CD14-positive monocyte (primary cell): ENCODE measurements at regions not wholly inside any gene's neighbourhood (a gene's known extent, or its start where the extent isn't known, plus 50 kb on each side); places are given as distances from the start of the nearest gene placed in this dataset.

Experiments
- DNase-seq, 3 donors: peaks; one replicate each; pipeline ENCODE4 v3.0.0-alpha.2; 2011 to 2022
- H2AFZ ChIP-seq: 2 replicates; pipeline ENCODE4 v1.6.0; 2012; ENCODE audit warnings: mild to moderate bottlenecking, low read depth, low read length, inconsistent platforms; ENCODE audit not compliant: insufficient read depth, poor library complexity, severe bottlenecking
- H3K27ac ChIP-seq, 2 donors: 1 replicate in 1 of 2; 2 replicates in 1 of 2; pipeline ENCODE4 v1.5.1; 2012 to 2013; ENCODE audit warnings: low read length in 2 of 2, control low read depth in 1 of 2, inconsistent platforms in 1 of 2, low read depth in 1 of 2, mild to moderate bottlenecking in 1 of 2
- H3K27me3 ChIP-seq, 2 donors: one replicate each; pipeline versions ENCODE4 v1.6.0 to v1.6.1; 2011 to 2013; ENCODE audit warnings: low read length in 2 of 2; ENCODE audit not compliant: control insufficient read depth in 2 of 2, insufficient read depth in 2 of 2
- H3K36me3 ChIP-seq, 2 donors: replicated peaks in 1 of 2; 1 replicate in 1 of 2; 2 replicates in 1 of 2; pipeline versions ENCODE4 v1.5.1 to v1.6.1; 2012 to 2013; ENCODE audit warnings: low read length in 2 of 2, control low read depth in 1 of 2, inconsistent platforms in 1 of 2, mild to moderate bottlenecking in 1 of 2; ENCODE audit not compliant: insufficient read depth in 2 of 2, control insufficient read depth in 1 of 2
- H3K4me1 ChIP-seq, 2 donors: 1 replicate in 1 of 2; 2 replicates in 1 of 2; pipeline versions ENCODE4 v1.5.1 to v1.6.1; 2012 to 2013; ENCODE audit warnings: low read length in 2 of 2, control low read depth in 1 of 2, inconsistent platforms in 1 of 2, mild to moderate bottlenecking in 1 of 2, moderate library complexity in 1 of 2; ENCODE audit not compliant: insufficient read depth in 2 of 2, control insufficient read depth in 1 of 2
- H3K4me2 ChIP-seq: replicated peaks from 2 replicates; pipeline ENCODE3; 2012; ENCODE audit warnings: low read length, moderate library complexity, mild to moderate bottlenecking; ENCODE audit not compliant: poor library complexity, severe bottlenecking; ENCODE audit errors: extremely low read depth
- H3K4me3 ChIP-seq, 3 experiments: fragments of 200-600 bp in 1 of 3; sonication (generic) in 1 of 3; replicated peaks in 1 of 3; 1 replicate in 2 of 3; 2 replicates in 1 of 3; pipeline ENCODE4 v1.5.1; 2011 to 2013; ENCODE audit warnings: low read length in 3 of 3, mild to moderate bottlenecking in 3 of 3, control low read depth in 2 of 3, low read depth in 2 of 3, inconsistent platforms in 1 of 3, moderate library complexity in 1 of 3
- H3K79me2 ChIP-seq: 2 replicates; pipeline ENCODE4 v1.6.0; 2012; ENCODE audit warnings: mild to moderate bottlenecking, control low read depth, inconsistent platforms, low read length, moderate library complexity; ENCODE audit not compliant: insufficient read depth
- H3K9ac ChIP-seq: 2 replicates; pipeline ENCODE4 v1.6.0; 2017; ENCODE audit warnings: low read length, mild to moderate bottlenecking; ENCODE audit not compliant: insufficient read depth, poor library complexity, severe bottlenecking
- H3K9me3 ChIP-seq, 2 donors: replicated peaks in 1 of 2; 1 replicate in 1 of 2; 2 replicates in 1 of 2; pipeline versions ENCODE4 v1.5.1 to v1.6.1; 2012 to 2013; ENCODE audit warnings: low read length in 2 of 2, control low read depth in 1 of 2; ENCODE audit not compliant: control insufficient read depth in 1 of 2, insufficient read depth in 1 of 2
- H4K20me1 ChIP-seq: 2 replicates; pipeline ENCODE4 v1.6.0; 2012; ENCODE audit warnings: mild to moderate bottlenecking, low read length, control low read depth, moderate library complexity; ENCODE audit not compliant: insufficient read depth
- H3K27ac Mint-ChIP-seq, 7 donors: one replicate each; pipeline ENCODE4 v1.8.0; 2020; ENCODE audit warnings: mild to moderate bottlenecking in 7 of 7, mixed read lengths in 7 of 7, moderate library complexity in 6 of 7, inconsistent platforms in 2 of 7
- H3K27me3 Mint-ChIP-seq, 3 donors: one replicate each; pipeline ENCODE4 v1.8.0; 2021 to 2022; ENCODE audit warnings: low read depth in 3 of 3, mild to moderate bottlenecking in 3 of 3, mixed read lengths in 3 of 3, moderate library complexity in 3 of 3, inconsistent platforms in 1 of 3
- H3K36me3 Mint-ChIP-seq, 2 donors: one replicate each; pipeline ENCODE4 v1.8.0; 2020; ENCODE audit warnings: mixed read lengths in 2 of 2, inconsistent platforms in 1 of 2, mild to moderate bottlenecking in 1 of 2
- H3K4me1 Mint-ChIP-seq: one replicate; pipeline ENCODE4 v1.8.0; 2020; ENCODE audit warnings: mild to moderate bottlenecking, mixed read lengths
- H3K4me3 Mint-ChIP-seq, 2 donors: one replicate each; pipeline ENCODE4 v1.8.0; 2020; ENCODE audit warnings: mild to moderate bottlenecking in 2 of 2, mixed read lengths in 2 of 2, moderate library complexity in 1 of 2
- H3K9me3 Mint-ChIP-seq, 7 donors: one replicate each; pipeline ENCODE4 v1.8.0; 2020 to 2022; ENCODE audit warnings: mixed read lengths in 7 of 7, mild to moderate bottlenecking in 6 of 7, moderate library complexity in 6 of 7, inconsistent platforms in 2 of 7
- WGBS: methylation state at CpG from one replicate; pipeline ENCODE4 v1.1.5; 2013; ENCODE audit warnings: missing lambda C conversion rate; ENCODE audit not compliant: insufficient coverage; 5-methylcytosine and 5-hydroxymethylcytosine counted together
- intact Hi-C, 2 donors: fragments of 100-400 bp; cut with micrococcal nuclease; formaldehyde crosslinking; loops; one replicate each; pipeline versions ENCODE4 v1.15.0 to v1.15.1; 2023
- TF ChIP-seq, protein P1 (sequence below): fragments of 200-600 bp; IDR thresholded peaks from one replicate; pipeline ENCODE4 v1.8.0; 2022; ENCODE audit warnings: antibody characterized with exemption, mild to moderate bottlenecking

DNA sequence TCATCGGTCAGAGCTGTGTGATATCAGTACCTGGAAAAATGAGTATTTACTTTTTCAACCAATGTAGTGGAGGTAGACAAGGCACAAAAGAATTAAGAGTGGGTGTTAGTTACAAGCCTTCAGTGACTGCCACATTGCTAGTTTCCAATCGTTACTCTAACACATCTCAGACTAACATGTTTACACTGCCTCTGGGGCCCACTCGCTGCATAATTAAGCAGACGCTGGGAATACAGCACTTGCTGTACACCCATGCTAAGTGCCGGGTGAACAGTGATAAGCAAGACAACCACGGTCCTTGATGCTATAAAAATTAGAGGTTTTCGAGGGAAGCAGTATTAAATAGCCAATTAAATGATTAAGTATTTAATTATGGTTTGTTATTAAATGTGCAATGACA is 1147.6 kb downstream of the AACS start:
- H3K9me3 ChIP-seq, result no peaks in the 10 kb centered on the region
- no peak overlapping the region for H3K4me2 ChIP-seq
- H3K4me3 Mint-ChIP-seq, result no peak overlapping the region
- H3K27me3 Mint-ChIP-seq, result no peaks in the 10 kb centered on the region
- intact Hi-C loops, result no loop called here
- no peak overlapping the region for H2AFZ ChIP-seq
- no peak overlapping the region for H3K27ac Mint-ChIP-seq
- no peaks in the 10 kb centered on the region for H3K4me1 ChIP-seq
- 92% methylated on average over 2 of the region's 7 CpGs for WGBS
- H3K36me3 Mint-ChIP-seq, result no peaks in the 10 kb centered on the region
- H3K27ac ChIP-seq, result no peak overlapping the region
- peaks cover 0 to 3% (median 0%) of the 10 kb centered on the region in 7 donors for H3K9me3 Mint-ChIP-seq
- H3K9ac ChIP-seq, result no peak overlapping the region
- no peaks in the 10 kb centered on the region for H3K27me3 ChIP-seq
- no peaks in the 10 kb centered on the region for H3K79me2 ChIP-seq
- no peak overlapping the region for H3K4me3 ChIP-seq
- DNase-seq, result no peak
- TF ChIP-seq, protein P1, sequence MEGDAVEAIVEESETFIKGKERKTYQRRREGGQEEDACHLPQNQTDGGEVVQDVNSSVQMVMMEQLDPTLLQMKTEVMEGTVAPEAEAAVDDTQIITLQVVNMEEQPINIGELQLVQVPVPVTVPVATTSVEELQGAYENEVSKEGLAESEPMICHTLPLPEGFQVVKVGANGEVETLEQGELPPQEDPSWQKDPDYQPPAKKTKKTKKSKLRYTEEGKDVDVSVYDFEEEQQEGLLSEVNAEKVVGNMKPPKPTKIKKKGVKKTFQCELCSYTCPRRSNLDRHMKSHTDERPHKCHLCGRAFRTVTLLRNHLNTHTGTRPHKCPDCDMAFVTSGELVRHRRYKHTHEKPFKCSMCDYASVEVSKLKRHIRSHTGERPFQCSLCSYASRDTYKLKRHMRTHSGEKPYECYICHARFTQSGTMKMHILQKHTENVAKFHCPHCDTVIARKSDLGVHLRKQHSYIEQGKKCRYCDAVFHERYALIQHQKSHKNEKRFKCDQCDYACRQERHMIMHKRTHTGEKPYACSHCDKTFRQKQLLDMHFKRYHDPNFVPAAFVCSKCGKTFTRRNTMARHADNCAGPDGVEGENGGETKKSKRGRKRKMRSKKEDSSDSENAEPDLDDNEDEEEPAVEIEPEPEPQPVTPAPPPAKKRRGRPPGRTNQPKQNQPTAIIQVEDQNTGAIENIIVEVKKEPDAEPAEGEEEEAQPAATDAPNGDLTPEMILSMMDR, result no peak
- H3K36me3 ChIP-seq, result no peaks in the 10 kb centered on the region
- H4K20me1 ChIP-seq, result no peaks in the 10 kb centered on the region
- H3K4me1 Mint-ChIP-seq, result no peaks in the 10 kb centered on the region

DNA sequence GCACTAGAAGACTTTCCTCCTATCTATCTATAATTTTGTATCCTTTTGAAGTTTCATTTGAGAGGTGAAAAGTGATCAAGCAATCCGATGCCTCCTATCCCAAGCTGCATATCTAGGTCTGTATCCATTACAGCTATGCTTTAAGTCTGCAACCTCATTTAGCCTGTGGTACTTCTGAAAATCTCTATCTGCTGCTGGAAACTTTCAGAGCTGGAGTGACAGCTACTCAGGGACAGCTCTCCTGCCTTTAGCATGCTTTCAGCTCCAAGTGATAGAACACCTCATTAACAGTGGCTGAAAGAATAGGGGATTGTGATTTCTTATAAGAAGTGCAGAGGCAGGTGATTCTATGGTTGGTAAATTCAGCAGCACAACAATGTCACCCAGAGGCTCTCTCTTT is 1153.5 kb downstream of the AACS start:
- Mint-ChIP-seq H3K4me3 (no peak overlapping the region), H3K36me3 (no peaks in the 10 kb centered on the region)
- no CpG with 5 or more reads among the region's 1 CpG for WGBS

More for the DNA sequence above, 1153.5 kb downstream of the AACS start:
- Mint-ChIP-seq H3K9me3 (peaks cover 0 to 5% (median 0%) of the 10 kb centered on the region in 7 donors), H3K27me3 (no peaks in the 10 kb centered on the region), H3K27ac (no peak overlapping the region), H3K4me1 (no peaks in the 10 kb centered on the region)
- Histone ChIP-seq H3K4me3 (no peak overlapping the region), H4K20me1 (no peaks in the 10 kb centered on the region), H3K9ac (no peak overlapping the region), H3K4me2 (no peak overlapping the region), H3K4me1 (no peaks in the 10 kb centered on the region), H3K9me3 (peaks cover 0 to 3% of the 10 kb centered on the region in 2 donors), H3K36me3 (no peaks in the 10 kb centered on the region), H3K27me3 (no peaks in the 10 kb centered on the region), H3K79me2 (no peaks in the 10 kb centered on the region), H2AFZ (no peak overlapping the region), H3K27ac (no peak overlapping the region)
- TF ChIP-seq, protein P1, result no peak
- no peak for DNase-seq
- intact Hi-C loops, result no loop called here
